Stimulated activated CD8-positive, alpha-beta memory T cell treated with anti-CD3 and anti-CD28 coated beads, Interleukin-15, amount 100 ng/mL, for 48 hours (primary cell): ENCODE measurements at regions not wholly inside any gene's neighbourhood (a gene's known extent, or its start where the extent isn't known, plus 50 kb on each side); places are given as distances from the start of the nearest gene placed in this dataset.
"Not testable (repeated sequence)": the region's sequence is repeated elsewhere in the genome, so short reads cannot be mapped to it uniquely, and the experiment has no call there.

Experiments
- DNase-seq, 2 donors: peaks; one replicate each; pipeline ENCODE4 v3.0.0-alpha.2; 2020; ENCODE audit warnings: low read depth in 2 of 2

DNA sequence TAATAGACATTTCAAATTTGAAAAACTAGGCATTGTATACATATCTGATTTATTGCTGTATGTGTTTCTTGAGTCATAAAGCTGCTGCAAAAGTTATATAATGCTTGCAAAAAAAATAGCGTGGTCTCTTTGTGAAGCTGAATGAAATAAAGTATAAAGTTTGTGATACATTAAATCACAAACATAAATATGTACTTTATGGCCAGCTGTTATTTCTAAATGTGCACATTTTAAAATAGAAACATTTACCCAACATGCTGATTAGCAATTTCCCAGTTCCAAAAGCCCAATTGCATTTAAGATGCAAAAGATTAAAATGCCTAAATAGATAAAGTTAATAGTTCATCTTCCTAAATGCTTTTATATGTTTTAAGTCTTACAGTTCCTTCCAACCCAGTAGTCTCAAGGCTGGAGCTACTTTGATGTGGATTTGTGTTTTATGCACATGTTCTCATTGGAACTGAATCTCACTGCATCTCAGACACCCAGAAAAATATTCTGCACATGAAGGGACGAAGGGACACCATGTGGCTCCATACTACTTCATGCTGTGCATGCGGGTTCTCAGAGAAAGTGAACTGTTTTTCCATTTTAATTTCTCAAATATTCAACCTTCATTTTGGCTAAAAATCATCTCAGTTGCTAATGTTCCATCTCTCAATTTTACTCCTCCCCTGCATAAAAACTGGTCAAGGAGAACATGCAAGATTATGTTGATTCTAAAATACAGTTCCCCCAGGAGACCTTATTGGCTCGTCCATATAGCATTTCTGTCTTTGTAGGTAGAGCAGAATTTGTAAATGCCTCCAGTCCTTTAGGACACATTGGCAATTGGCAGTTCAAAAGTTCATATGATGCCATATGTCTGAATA lies 304.6 kb downstream of the MTX2 start:
- DNase-seq, result no peak

DNA sequence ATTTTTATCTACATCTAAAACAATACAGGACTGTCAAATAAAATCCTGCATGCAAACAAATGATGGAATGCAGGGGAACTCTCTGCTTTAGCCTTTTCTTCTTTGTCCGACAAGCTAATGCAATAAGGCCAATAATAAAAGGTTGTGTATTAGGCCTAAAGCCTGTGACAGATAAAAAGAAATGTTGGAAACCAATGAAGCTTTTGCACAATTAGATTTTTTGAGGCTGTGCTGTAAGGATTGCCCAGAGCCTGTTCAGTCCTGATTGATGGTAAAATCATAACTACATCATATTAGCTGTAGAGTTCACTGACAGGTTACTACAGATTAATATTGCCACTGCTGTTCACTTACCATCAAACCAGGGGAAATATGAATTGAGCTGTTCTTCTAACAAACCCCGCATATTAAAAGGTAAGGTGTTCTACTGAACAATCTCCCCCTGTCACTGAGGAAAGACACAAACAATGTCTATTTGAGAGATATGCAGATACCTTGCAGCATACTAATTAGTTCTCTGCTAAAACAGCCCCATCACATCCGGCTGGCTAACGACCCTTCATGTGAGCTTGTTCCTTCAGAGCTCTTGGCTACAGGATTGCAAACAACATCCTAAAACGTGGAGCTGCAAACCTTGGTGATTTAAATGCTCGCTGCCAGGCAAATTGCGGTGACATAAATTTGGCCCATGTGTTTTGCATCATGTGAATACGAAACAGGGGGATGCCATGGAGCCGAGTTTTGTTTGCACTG lies 305.4 kb downstream of the MTX2 start:
- no peak for DNase-seq

DNA sequence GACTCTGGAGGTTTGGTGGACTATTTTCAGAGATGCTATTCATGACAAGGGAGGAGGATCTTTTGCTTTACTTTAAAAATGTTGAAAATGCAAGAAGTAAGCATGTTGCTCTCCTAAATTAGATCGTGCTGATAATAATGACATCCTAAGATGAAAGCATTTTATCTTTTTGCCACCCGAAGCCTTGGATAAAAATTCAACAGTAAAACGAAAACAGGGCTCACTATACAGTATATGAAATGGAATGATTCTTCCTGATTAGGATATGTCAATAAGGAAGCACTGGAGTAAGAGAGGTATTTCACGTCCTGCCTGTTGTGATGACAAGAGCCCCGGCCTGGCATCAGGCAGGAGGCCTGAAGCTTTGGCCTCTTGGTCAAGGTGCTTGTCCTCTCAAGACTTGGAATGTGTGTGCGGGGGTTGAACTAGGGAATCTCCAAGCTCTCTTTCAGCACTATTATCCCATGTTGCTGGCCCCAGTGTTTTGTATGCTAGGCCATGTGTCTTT lies 306.0 kb downstream of the MTX2 start:
- DNase-seq, result no peak

DNA sequence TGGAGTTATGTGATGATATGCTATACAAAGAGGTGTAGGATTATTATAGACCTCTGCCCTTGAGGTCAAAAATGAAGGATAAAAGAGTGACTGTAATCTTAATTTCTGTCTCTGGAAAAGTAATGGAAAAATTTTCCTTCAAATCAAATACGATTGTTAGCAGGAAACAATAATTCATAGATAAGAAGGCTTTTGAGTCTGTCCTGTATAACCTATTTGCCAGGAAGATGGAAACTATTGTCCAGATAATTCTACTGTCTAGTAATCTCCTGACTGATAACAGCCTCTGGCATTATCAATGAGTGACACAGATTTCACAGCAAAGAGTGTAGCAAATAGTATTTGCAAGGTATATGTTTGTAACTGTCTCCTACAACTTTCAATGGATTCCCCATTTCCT lies 307.8 kb downstream of the MTX2 start:
- no peak for DNase-seq

DNA sequence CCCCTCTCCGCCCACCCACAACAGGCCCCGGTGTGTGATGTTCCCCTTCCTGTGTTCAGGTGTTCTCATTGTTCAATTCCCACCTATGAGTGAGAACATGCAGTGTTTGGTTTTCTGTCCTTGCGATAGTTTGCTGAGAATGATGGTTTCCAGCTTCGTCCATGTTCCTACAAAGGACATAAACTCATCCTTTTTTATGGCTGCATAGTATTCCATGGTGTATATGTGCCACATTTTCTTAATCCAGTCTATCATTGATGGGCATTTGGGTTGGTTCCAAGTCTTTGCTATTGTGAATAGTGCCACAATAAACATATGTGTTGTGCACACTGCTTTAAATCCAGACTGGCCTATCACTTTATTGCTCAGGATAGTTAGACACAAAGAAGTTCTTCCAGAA lies 309.1 kb downstream of the MTX2 start:
- not testable (repeated sequence) for DNase-seq

DNA sequence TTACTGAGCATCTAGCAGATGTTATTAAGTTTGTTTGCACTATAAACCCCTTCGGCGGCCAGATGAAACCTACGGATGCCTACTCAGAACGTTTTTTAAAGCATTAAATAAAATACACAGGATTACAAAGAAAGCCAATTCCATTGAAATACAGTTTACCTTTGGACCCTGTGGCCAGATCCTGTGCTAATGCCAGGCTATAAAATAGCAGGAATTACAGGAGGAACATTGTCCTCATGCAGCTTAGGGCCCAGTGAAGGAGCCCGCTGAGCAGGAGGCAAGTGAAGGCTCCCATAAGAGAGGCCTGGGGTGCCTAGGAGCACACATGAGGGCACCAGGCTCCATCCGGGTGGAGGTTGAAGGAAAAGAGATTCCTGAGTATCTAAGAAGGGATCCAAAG lies 310.4 kb downstream of the MTX2 start:
- no peak for DNase-seq

DNA sequence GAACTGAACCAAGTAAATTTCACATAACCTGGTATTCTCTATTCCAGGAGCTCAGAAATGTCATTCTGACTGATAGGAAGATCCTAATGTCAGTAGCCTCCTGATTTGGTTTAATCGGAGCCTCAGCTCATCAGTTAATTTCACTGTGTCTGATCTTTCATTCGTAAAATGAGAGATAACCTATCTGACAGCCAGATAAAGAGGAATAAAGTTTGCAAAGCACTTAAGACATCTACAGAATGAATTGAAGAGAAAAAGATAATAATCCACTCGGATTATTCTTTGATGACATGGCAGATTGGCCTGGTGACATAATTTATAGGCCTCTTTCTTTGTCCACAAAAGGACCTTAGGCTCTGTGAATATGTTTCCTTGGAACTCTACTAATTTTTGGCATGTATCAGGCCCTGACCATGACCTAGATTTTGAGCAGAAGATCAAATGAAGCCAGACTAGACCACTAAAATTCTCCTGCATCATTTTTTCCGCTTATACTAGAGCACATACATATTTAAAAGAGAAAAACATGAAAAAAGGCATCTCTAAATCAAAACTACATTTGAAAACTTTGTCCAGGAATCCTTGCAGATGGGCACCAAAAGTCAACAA lies 312.4 kb downstream of the MTX2 start:
- no peak for DNase-seq

DNA sequence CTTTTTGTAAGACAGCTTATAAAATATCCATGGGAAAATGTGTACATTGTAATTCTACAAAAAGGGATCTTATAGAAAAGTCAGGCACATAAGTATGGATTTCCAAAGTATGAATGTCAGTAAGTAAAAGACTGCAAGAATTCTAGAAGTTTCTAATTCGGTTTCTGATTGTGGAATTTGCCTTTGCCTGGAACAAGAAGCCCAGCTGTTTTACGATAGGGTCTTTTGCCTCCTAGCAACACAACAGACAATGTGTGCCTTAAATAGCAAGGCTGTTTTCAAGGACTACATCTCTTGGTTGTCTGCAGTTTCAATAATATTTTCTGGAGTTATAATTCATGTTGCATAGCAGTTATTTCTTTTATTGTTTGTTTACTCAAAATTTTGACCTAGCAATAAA lies 312.9 kb downstream of the MTX2 start:
- no peak for DNase-seq

DNA sequence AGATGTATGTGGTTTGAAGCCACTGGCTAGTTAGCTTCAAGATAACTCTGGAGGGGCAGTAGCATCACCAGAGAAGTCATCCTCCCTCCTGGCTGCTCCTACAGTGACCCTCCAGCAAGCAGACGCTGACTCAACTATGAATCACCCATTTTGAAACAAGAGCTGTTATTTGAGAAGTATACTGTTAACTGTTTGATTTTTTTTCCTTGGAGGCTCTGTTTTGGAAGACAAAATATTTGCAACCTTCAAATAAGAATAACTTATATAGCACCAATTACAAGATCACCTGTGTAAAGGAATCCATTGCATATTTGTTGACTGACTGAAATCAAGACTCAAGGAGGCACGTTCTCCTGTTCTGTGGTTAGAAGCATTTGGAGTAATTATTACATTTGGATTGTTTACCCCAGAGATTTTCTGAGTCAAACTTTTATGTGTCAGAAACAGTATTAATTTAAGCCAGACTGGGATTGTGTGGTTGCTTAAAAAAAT lies 313.8 kb downstream of the MTX2 start:
- no peak for DNase-seq

DNA sequence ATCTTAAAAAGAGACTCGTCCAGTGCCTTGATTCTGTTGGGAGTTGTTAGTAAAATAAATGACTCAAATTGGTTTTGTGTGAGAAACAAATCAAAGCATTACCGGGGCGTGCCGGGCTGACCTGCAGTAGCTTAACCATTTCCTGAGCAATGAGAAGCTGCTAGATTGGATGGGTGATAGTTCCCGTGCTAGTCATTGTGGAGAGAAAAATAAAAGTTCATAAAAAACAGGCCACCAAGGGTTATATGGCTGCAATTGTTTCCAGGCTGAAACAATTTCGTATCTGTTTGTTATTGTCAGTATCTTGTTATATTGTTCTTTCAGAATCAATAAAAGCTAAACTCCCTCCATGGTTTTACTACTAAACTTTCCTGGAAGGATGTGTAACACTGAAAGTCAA lies 314.4 kb downstream of the MTX2 start:
- no peak for DNase-seq

DNA sequence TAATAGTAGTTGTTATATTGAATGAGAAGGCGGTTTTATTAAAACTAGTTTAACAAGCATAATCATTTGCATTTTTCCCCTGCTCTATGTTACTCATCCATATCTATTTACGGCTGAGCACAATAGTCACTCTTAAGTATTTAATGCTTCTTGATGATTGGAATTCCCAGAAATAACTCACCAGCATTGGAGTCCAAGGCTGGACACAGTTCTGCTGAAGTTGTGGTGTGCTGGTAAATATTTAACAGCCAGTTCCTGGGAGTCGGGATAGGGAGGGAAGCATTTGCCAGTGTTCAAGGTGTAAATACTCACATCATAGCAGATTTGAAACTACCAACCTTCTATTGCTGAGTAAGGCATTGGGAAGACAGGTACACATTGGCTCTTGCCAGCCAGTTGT lies 315.1 kb downstream of the MTX2 start:
- no peak for DNase-seq

DNA sequence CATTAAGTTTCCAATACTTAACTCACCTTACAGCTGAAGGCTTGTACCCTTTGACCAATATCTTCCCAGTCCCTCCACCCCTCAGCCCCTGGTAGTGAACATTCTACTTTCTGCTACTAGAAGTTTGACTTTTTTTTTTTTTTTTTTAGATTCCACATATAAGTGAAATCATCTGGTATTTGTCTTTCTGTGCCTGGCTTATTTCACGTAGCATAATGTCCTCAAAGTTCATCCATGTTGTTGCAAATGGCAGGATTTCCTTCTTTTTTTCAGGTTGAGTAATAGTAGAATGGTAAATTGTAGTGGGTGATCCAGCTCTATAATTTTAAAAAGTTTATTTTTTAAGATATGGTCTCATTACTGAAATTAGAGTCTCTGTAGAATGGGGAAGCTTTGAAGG lies 316.0 kb downstream of the MTX2 start:
- DNase-seq, result no peak

DNA sequence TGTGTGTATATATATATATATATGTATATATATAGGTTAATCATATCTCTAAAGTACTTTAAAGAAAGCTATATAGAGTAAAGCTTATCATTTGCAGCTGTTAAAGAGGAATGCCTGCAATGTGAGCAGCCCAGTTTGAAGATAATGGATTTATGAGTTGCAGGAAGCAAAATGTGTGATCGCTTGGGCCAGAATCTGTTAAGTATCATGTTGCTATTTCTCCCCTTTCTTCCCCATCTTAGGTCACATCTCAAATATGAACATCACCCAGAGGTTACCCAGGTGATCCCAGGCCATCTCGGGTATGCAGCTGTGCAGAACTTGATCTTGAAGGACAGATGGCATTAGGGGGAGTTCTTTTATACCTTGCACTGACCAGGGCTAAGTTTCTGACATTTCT lies 316.5 kb downstream of the MTX2 start:
- no peak for DNase-seq

DNA sequence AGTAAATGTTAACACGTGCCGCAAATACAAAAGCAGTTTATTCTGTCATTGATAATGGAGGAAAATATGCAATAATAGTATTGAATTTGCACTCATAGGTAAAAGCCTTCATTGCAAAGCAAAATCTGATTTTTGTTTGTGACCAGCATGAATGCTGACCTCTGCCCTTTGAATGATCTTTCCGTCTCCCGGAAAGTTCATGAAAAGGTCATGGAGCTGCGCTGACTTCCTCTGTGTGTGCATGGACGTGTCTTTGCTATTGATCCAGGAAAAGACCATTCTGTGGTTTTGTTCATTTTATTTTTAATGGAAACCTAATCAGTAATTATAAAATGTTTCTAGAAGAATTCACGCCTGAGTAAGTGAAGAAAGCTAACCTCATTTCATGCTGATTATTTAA lies 320.0 kb downstream of the MTX2 start:
- DNase-seq, result no peak

DNA sequence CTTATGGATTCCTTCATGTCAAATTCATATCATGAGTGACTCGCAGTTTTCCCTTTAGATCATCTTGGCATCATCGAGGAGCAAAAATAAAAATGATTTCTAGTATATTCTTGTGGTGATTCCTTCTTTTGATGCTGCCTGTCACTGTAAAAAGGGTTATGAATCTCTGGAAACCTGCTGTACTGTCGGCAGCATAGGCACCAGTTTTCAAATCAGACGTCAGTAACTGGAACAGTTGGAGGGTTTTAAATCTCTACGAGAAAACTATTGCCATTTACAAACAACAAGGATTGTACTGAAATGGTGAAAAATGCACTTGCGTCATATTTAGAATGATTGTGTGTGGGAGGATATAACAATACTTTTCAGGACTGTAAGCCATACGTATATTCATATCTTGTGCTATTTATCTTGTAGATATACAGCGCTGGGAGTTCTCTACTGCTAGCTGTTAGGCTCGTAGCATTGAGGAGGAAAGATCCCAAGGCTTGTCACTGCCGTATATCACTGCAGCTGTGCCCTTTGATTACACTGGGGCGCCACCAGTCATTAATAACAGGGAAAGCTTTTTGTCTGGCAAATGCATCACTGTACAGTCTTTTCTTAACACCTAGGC lies 320.7 kb downstream of the MTX2 start:
- DNase-seq, result no peak

DNA sequence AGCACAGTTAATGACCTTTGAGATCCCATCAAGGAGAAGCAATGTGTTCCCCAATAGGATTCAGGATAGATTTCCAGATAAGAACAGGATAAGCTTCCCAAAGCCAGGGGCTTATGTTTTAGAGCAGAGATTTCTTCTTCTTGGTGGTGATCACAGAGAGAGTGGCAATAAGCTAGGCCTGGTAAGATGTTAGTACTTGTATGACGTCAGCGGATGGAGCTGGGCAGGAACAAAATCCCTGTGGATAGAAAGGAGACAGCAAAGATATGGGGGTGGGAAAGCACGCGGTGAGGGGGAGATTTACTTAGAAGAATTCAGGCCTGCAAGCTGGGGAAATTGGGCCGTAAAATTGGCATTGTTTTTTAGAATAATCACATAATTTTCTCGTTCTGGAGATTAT lies 323.0 kb downstream of the MTX2 start:
- DNase-seq, result no peak

DNA sequence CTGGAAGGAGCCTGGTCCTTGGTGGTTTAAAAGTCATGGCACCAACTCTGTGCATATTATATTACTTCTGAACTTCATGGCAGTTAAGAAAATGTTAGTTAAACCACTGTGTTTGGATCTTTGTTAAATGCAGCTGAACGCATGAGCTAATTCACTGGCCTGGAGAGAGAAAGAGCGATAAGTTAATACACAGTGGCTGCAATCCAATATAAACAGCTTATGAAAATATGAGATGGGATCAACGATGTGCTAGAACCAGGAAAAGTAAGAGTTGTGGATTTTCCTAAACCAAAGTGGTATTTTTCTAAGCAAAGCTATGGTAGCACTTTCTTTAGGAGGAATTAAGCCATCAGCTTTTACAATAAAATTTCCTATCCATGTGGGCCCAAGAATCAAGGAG lies 326.7 kb downstream of the MTX2 start:
- DNase-seq, result no peak

DNA sequence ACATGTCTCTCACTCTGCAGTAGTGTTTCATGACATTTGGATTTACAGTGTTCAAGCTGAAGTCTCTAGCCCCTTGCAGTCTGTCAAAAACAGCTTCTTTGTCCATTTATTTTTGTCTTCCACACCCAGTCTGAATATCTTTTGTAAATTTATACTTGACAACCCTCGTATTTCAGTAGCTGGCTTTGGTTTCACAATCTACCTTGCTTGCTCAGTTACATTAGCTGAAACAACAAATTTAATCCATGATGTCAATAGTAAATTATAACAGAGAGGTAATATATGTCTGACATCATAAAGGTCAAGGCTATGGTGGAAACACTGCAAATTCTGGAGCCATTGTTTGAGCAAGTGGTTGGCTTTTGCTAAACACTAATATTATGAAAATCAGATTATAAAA lies 328.7 kb downstream of the MTX2 start:
- DNase-seq, result no peak

DNA sequence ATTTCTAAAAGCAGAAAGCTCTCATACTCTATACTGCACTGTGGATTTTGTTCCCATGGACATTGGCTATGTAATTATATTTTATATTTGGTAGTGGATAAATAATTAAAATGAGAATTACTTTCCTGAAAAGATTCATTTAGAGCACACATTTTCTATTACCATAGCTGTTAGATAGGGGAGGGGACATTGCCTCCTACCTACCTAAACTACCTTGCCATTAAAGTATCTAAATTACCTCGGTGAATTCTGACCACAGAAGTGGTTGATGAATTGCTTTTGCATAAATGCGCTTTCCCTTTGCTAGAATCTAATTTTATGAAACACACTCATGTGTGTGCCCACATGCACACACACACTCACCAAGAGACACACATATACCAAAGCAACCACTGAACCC lies 329.1 kb downstream of the MTX2 start:
- DNase-seq, result no peak

DNA sequence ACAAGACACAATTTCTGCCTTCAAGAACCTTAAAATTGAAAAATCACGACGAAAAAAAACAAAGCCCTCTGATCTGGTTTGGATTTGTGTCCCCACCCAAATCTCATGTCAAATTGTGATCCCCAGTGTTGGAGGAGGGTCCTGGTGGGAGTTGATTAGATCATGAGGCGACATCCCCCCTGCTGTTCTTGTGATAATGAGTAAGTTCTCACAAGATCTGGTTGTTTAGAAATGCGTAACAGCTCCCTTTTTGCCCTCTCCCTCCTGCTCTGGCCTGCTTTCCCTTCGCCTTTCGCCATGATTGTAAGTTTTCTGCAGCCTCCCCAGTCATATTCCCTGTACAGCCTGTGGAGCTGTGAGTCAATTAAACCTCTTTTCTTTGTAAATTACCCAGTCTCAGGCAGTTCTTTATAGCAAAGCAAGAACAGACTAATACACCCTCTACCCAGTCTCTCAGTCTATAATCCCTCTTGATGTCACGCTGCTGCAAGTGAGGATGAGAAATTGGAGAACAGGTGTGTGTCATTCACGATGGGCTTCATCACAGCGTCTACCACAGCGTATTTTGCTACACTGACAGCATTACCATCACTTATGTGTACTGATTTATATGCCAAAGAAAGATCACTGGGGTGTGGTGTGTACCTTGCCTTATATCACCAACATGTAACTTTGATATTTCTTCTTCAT lies 330.7 kb downstream of the MTX2 start:
- DNase-seq, result no peak

DNA sequence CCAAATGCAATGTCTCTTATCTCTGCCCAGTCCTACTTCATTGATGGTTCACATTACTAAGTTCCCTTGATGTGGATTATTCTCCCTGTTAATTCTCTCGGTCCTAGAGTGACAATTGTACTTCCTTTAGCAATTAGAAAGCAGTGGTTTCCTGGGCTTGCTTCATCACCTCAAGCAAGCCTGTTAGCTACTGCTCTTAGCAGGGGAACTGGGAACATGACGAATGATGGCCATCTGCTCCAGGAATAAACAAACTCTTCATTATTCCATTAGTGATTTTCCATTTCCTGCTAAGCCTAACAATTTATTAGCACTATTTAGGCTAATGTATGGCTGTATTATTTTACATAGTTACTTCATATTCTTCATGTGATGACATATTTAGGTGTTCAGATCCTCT lies 331.8 kb downstream of the MTX2 start:
- DNase-seq, result no peak

DNA sequence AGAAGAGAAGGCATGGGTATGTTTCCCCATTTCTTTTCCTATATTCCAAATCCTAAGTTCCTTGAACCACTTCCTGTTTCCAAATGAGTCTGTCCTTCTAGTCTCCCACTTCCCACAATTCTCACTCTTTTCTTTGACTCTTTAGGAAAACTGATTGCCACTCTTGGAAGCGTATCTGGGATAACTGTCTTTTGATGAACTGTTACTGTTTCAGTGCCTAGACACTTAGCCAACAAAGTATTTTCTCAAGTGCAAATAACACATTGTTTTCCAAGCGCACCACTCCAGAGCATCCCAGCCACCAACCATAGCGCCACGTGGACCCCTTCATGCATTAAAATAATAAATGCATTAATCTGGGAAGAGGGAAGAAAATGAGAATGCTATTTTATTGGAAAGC lies 342.8 kb downstream of the MTX2 start:
- DNase-seq, result no peak
